HEK293T (cell line): ENCODE measurements at regions not wholly inside any gene's neighbourhood (a gene's known extent, or its start where the extent isn't known, plus 50 kb on each side); places are given as distances from the start of the nearest gene placed in this dataset.

ENCODE experiments used
- CTCF ChIA-PET: fragments of 350-600 bp; formaldehyde crosslinking; extraction: SDS; loops from one replicate; lab custom pipeline; 2021; ENCODE audit warnings: antibody characterized with exemption, inconsistent platforms; lab: Yijun Ruan, JAX
- POLR2A ChIA-PET: fragments of 350-600 bp; formaldehyde crosslinking; extraction: SDS; loops from one replicate; lab custom pipeline; 2020; ENCODE audit warnings: antibody characterized with exemption, inconsistent platforms; lab: Yijun Ruan, JAX
- DNase-seq: peaks from one replicate; pipeline ENCODE4 v3.0.0; 2012; ENCODE audit warnings: mixed read lengths; ENCODE audit errors: extremely low spot score
- ARNT ChIP-seq: fragments of 450-650 bp; IDR thresholded peaks from 2 replicates; pipeline ENCODE4 v1.6.1; 2017; ENCODE audit warnings: mild to moderate bottlenecking
- BHLHE40 ChIP-seq: fragments of 450-650 bp; IDR thresholded peaks from 2 replicates; pipeline ENCODE4 v1.6.1; 2016; ENCODE audit warnings: mild to moderate bottlenecking, moderate library complexity, borderline replicate concordance
- CTBP1 ChIP-seq: fragments of 450-650 bp; IDR thresholded peaks from 2 replicates; pipeline ENCODE4 v1.6.1; 2016; ENCODE audit warnings: borderline replicate concordance
- ELF4 ChIP-seq: fragments of 450-650 bp; IDR thresholded peaks from 2 replicates; pipeline ENCODE4 v1.6.1; 2017; ENCODE audit warnings: antibody characterized with exemption
- FOXA1 ChIP-seq: fragments of 450-650 bp; IDR thresholded peaks from 2 replicates; pipeline ENCODE4 v1.6.1; 2016; ENCODE audit warnings: mild to moderate bottlenecking
- FOXK2 ChIP-seq: fragments of 450-650 bp; IDR thresholded peaks from 2 replicates; pipeline ENCODE4 v1.6.1; 2016; ENCODE audit warnings: mild to moderate bottlenecking
- FOXM1 ChIP-seq: fragments of 450-650 bp; IDR thresholded peaks from 2 replicates; pipeline ENCODE4 v1.6.1; 2017; ENCODE audit warnings: mild to moderate bottlenecking, borderline replicate concordance
- HDGF ChIP-seq: fragments of 450-650 bp; IDR thresholded peaks from 2 replicates; pipeline ENCODE4 v1.6.1; 2017; ENCODE audit warnings: antibody characterized with exemption, borderline replicate concordance
- L3MBTL2 ChIP-seq: fragments of 450-650 bp; conservative IDR thresholded peaks from 2 replicates; pipeline ENCODE4 v1.6.1; 2016; ENCODE audit warnings: mild to moderate bottlenecking
- LEF1 ChIP-seq: fragments of 450-650 bp; IDR thresholded peaks from 2 replicates; pipeline ENCODE4 v1.6.1; 2017; ENCODE audit warnings: mild to moderate bottlenecking, borderline replicate concordance
- NFRKB ChIP-seq: fragments of 450-650 bp; IDR thresholded peaks from 2 replicates; pipeline ENCODE4 v1.6.1; 2016; ENCODE audit warnings: mild to moderate bottlenecking, moderate library complexity
- SP1 ChIP-seq: fragments of 450-650 bp; IDR thresholded peaks from 2 replicates; pipeline ENCODE4 v1.6.1; 2017
- SUZ12 ChIP-seq: fragments of 450-650 bp; IDR thresholded peaks from 2 replicates; pipeline ENCODE4 v1.6.1; 2016; ENCODE audit warnings: mild to moderate bottlenecking
- TARDBP ChIP-seq: fragments of 450-650 bp; IDR thresholded peaks from 2 replicates; pipeline ENCODE4 v1.6.1; 2016
- ZNF384 ChIP-seq: fragments of 450-650 bp; IDR thresholded peaks from 2 replicates; pipeline ENCODE4 v1.6.1; 2016
- TF ChIP-seq, protein P1 (sequence below): fragments of 450-650 bp; IDR thresholded peaks from 2 replicates; pipeline ENCODE4 v1.6.1; 2016

- TF ChIP-seq FOXM1 (no peak), ZNF384 (no peak), ARNT (no peak), FOXK2 (no peak), FOXA1 (no peak), SUZ12 (no peak), LEF1 (no peak)
- TF ChIP-seq, protein P1, sequence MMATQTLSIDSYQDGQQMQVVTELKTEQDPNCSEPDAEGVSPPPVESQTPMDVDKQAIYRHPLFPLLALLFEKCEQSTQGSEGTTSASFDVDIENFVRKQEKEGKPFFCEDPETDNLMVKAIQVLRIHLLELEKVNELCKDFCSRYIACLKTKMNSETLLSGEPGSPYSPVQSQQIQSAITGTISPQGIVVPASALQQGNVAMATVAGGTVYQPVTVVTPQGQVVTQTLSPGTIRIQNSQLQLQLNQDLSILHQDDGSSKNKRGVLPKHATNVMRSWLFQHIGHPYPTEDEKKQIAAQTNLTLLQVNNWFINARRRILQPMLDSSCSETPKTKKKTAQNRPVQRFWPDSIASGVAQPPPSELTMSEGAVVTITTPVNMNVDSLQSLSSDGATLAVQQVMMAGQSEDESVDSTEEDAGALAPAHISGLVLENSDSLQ = no peak
- POLR2A ChIA-PET = no interaction called here
- CTCF ChIA-PET = interaction anchor here (4.3 kb wide), 1 partner anchor 13 kb away, joined by 37 read pairs; no protein-coding TSS in a partner anchor
- DNase-seq = no peak
Measured at GRCh38 chr3:25035526-25035925, 392.5 kb upstream of the RARB start.

GRCh38 chr3:25036633-25037032 is 391.4 kb upstream of the RARB start:
- TF ChIP-seq BHLHE40 (no peak), HDGF (no peak), ZNF384 (no peak), FOXA1 (no peak), CTBP1 (no peak), SP1 (no peak), FOXM1 (no peak), LEF1 (no peak), L3MBTL2 (no peak)
- TF ChIP-seq, protein P1 = no peak
- ChIA-PET POLR2A (no interaction called here), CTCF (interaction anchor here (0.6 to 1.4 kb wide), 3 partner anchors 13 to 296 kb away, joined by 3 to 4 read pairs (median 3); no protein-coding TSS in a partner anchor)
- DNase-seq = no peak

- no peak for DNase-seq
- TF ChIP-seq SUZ12 (no peak), LEF1 (no peak), SP1 (no peak), HDGF (no peak), ARNT (no peak), CTBP1 (no peak), FOXM1 (no peak), NFRKB (no peak), ELF4 (no peak), BHLHE40 (no peak), FOXK2 (no peak), FOXA1 (no peak), ZNF384 (peak; percentile 85), TARDBP (no peak)
- TF ChIP-seq, protein P1 = peak; percentile 40; the same call in 1 of the 2 replicates
- ChIA-PET CTCF (interaction anchor here (0.6 to 1.4 kb wide), 3 partner anchors 14 to 297 kb away, joined by 3 to 4 read pairs (median 3); no protein-coding TSS in a partner anchor), POLR2A (no interaction called here)
Measured at GRCh38 chr3:25037049-25037547, 391.0 kb upstream of the RARB start.

- ChIA-PET POLR2A (no interaction called here), CTCF (no interaction called here)
- no peak for DNase-seq
- TF ChIP-seq BHLHE40 (no peak), L3MBTL2 (no peak), FOXM1 (no peak), TARDBP (no peak), SUZ12 (no peak), LEF1 (no peak), NFRKB (no peak), ELF4 (no peak), FOXK2 (no peak), CTBP1 (no peak), FOXA1 (no peak), SP1 (no peak), ZNF384 (no peak)
- TF ChIP-seq, protein P1 = no peak
Measured at GRCh38 chr3:25038271-25038670, 389.8 kb upstream of the RARB start.

DNA sequence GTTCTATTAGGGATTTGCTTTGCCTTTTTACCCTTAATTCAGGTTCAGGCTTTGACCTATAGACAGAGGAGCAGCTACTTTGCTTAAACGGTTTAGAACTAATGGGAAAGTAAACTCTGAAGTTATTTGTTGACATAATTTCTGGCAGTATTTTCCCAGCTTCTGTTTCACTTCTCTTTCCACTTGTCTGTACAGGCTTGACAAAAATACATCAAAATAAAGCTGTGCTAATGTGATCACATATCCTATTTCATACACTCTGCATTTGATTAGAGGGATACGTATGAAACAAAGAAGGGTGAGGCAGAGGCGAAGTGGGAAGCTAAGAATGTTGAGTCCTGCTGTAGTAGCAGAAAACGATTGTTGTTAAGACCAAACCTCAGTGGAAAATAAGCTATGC is 389.1 kb upstream of the RARB start:
- CTCF ChIA-PET = no interaction called here
- TF ChIP-seq ARNT (no peak), CTBP1 (0 out of 2 replicates have a peak, but pooled peaks have one; percentile 21), NFRKB (no peak), FOXA1 (0 out of 2 replicates have a peak, but pooled peaks have one; percentile 15), TARDBP (no peak), FOXM1 (no peak), ELF4 (no peak), SUZ12 (no peak), SP1 (no peak), FOXK2 (no peak), HDGF (no peak), LEF1 (no peak), ZNF384 (no peak), BHLHE40 (no peak), L3MBTL2 (no peak)
- TF ChIP-seq, protein P1 = no peak; the same call in 1 of the 2 replicates
- POLR2A ChIA-PET = no interaction called here
- DNase-seq = no peak
